Keratinocyte (primary cell): ENCODE measurements at regions not wholly inside any gene's neighbourhood (a gene's known extent, or its start where the extent isn't known, plus 50 kb on each side); places are given as distances from the start of the nearest gene placed in this dataset.

Experiments
- DNase-seq: peaks from one replicate; pipeline ENCODE4 v3.0.0-alpha.2; 2011; ENCODE audit warnings: low read depth, missing footprints, low spot score
- FAIRE-seq: peaks from 2 replicates; lab custom pipeline; 2011; peaks lifted over from hg19 to GRCh38; lab: Jason Lieb, UNC
- H2AFZ ChIP-seq: 2 replicates; pipeline ENCODE4 v1.6.0; 2012; ENCODE audit warnings: low read length, control low read depth, inconsistent platforms; ENCODE audit not compliant: control insufficient read depth
- H3K27ac ChIP-seq: 2 replicates; pipeline ENCODE4 v1.5.1; 2011; ENCODE audit warnings: low read length; ENCODE audit not compliant: control insufficient read depth, insufficient read depth
- H3K27me3 ChIP-seq: 3 replicates; pipeline ENCODE4 v1.6.0; 2011; ENCODE audit warnings: low read length; ENCODE audit not compliant: control insufficient read depth, insufficient read depth; ENCODE audit errors: extremely low read depth
- H3K36me3 ChIP-seq, 2 experiments: 2 replicates in 1 of 2; 3 replicates in 1 of 2; pipeline ENCODE4 v1.5.1; 2011; ENCODE audit warnings: low read length in 2 of 2, mild to moderate bottlenecking in 1 of 2; ENCODE audit not compliant: control insufficient read depth in 2 of 2, insufficient read depth in 2 of 2; ENCODE audit errors: extremely low read depth in 1 of 2
- H3K4me1 ChIP-seq: 3 replicates; pipeline ENCODE4 v1.5.1; 2011; ENCODE audit warnings: low read length; ENCODE audit not compliant: control insufficient read depth, insufficient read depth; ENCODE audit errors: extremely low read depth
- H3K4me2 ChIP-seq: 3 replicates; pipeline ENCODE4 v1.6.0; 2011; ENCODE audit warnings: low read depth, low read length; ENCODE audit not compliant: control insufficient read depth, insufficient read depth; ENCODE audit errors: extremely low read depth
- H3K4me3 ChIP-seq, 3 experiments: fragments of 200-600 bp in 1 of 3; sonication (generic) in 1 of 3; 2 replicates in 2 of 3; 3 replicates in 1 of 3; pipeline ENCODE4 v1.5.1; 2011 to 2016; ENCODE audit warnings: low read length in 3 of 3, mild to moderate bottlenecking in 3 of 3, control low read depth in 2 of 3, inconsistent platforms in 1 of 3, low read depth in 1 of 3, mixed read lengths in 1 of 3, mixed run types in 1 of 3, moderate library complexity in 1 of 3; ENCODE audit not compliant: control insufficient read depth in 2 of 3, insufficient read depth in 2 of 3; ENCODE audit errors: extremely low read depth in 1 of 3
- H3K79me2 ChIP-seq: 2 replicates; pipeline ENCODE4 v1.6.0; 2012; ENCODE audit warnings: low read length; ENCODE audit not compliant: control insufficient read depth, insufficient read depth
- H3K9ac ChIP-seq: 3 replicates; pipeline ENCODE4 v1.6.0; 2011; ENCODE audit warnings: low read length; ENCODE audit not compliant: control insufficient read depth, insufficient read depth; ENCODE audit errors: extremely low read depth
- H3K9me1 ChIP-seq: 3 replicates; pipeline ENCODE4 v1.6.0; 2011; ENCODE audit warnings: low read length; ENCODE audit not compliant: control insufficient read depth, insufficient read depth; ENCODE audit errors: extremely low read depth
- H3K9me3 ChIP-seq: 2 replicates; pipeline ENCODE4 v1.5.1; 2012; ENCODE audit warnings: low read depth, low read length; ENCODE audit not compliant: control insufficient read depth
- H4K20me1 ChIP-seq: 3 replicates; pipeline ENCODE4 v1.6.0; 2011; ENCODE audit warnings: low read length; ENCODE audit not compliant: control insufficient read depth, insufficient read depth; ENCODE audit errors: extremely low read depth
- CTCF ChIP-seq, 3 experiments: IDR thresholded peaks in 1 of 3; conservative IDR thresholded peaks in 1 of 3; optimal IDR thresholded peaks in 1 of 3; 2 replicates in 2 of 3; 3 replicates in 1 of 3; pipeline versions ENCODE3 to v1.5.1; 2011; ENCODE audit warnings: low read length in 3 of 3, mild to moderate bottlenecking in 3 of 3, moderate library complexity in 2 of 3, control low read depth in 1 of 3, inconsistent platforms in 1 of 3; ENCODE audit not compliant: insufficient read depth in 2 of 3; ENCODE audit errors: extremely low read depth in 1 of 3
- EZH2 ChIP-seq: IDR thresholded peaks from one replicate; pipeline ENCODE4 v1.6.1; 2012; ENCODE audit warnings: inconsistent platforms, mild to moderate bottlenecking, low read length, moderate library complexity
- dilution Hi-C: fragments of 300-500 bp; cut with MboI; formaldehyde crosslinking; loops from one replicate; pipeline ENCODE4 v1.7.0; 2020; ENCODE audit warnings: low sequenced_read_pairs; ENCODE audit not compliant: extremely low pct_ligation_motif_present

GRCh38 chr1:229119876-229120275 is 151.0 kb upstream of the RAB4A start:
- Histone ChIP-seq H4K20me1 (no peaks in the 10 kb centered on the region), H3K79me2 (no peaks in the 10 kb centered on the region), H3K9me3 (no peaks in the 10 kb centered on the region), H3K27ac (no peak overlapping the region), H3K9ac (no peak overlapping the region), H3K9me1 (no peaks in the 10 kb centered on the region), H3K4me3 (no peak overlapping the region), H3K4me1 (no peaks in the 10 kb centered on the region), H3K27me3 (no peaks in the 10 kb centered on the region), H2AFZ (no peak overlapping the region), H3K36me3 (no peaks in the 10 kb centered on the region), H3K4me2 (no peak overlapping the region)
- dilution Hi-C loops, result no loop called here
- no peak for FAIRE-seq
- TF ChIP-seq EZH2, result no peak
- TF ChIP-seq CTCF (optimal IDR thresholded peaks at IDR 0.05 in 1 of 3, IDR thresholded peaks at IDR 0.05 in 1 of 3, conservative IDR thresholded peaks at IDR 0.05 in 1 of 3; ENCODE audit: extremely low read depth in 1 of 3, insufficient read depth in 2 of 3, low read length in 3 of 3), result no peak
- DNase-seq, result no peak

GRCh38 chr1:229121845-229122436 is 149.0 kb upstream of the RAB4A start:
- Histone ChIP-seq H3K79me2 (no peaks in the 10 kb centered on the region), H3K9me1 (no peaks in the 10 kb centered on the region), H3K27ac (no peak overlapping the region), H3K4me2 (no peak overlapping the region), H2AFZ (no peak overlapping the region), H3K36me3 (no peaks in the 10 kb centered on the region), H3K9me3 (no peaks in the 10 kb centered on the region), H3K9ac (no peak overlapping the region), H3K4me3 (no peak overlapping the region), H4K20me1 (no peaks in the 10 kb centered on the region), H3K27me3 (no peaks in the 10 kb centered on the region), H3K4me1 (no peaks in the 10 kb centered on the region)
- no peak for DNase-seq
- FAIRE-seq, result no peak
- TF ChIP-seq EZH2, result no peak
- TF ChIP-seq CTCF (optimal IDR thresholded peaks at IDR 0.05 in 1 of 3, IDR thresholded peaks at IDR 0.05 in 1 of 3, conservative IDR thresholded peaks at IDR 0.05 in 1 of 3; ENCODE audit: extremely low read depth in 1 of 3, insufficient read depth in 2 of 3, low read length in 3 of 3), result no peak
- dilution Hi-C loops, result no loop called here
